Urothelium cell line (cell line): ENCODE measurements at regions not wholly inside any gene's neighbourhood (a gene's known extent, or its start where the extent isn't known, plus 50 kb on each side); places are given as distances from the start of the nearest gene placed in this dataset.
"Not testable (repeated sequence)": the region's sequence is repeated elsewhere in the genome, so short reads cannot be mapped to it uniquely, and the experiment has no call there.

ENCODE experiments used
- DNase-seq: peaks from one replicate; pipeline ENCODE4 v3.0.0; 2011; ENCODE audit warnings: low spot score, mixed read lengths
- FAIRE-seq: peaks from 2 replicates; lab custom pipeline; 2011; peaks lifted over from hg19 to GRCh38; lab: Jason Lieb, UNC

DNA sequence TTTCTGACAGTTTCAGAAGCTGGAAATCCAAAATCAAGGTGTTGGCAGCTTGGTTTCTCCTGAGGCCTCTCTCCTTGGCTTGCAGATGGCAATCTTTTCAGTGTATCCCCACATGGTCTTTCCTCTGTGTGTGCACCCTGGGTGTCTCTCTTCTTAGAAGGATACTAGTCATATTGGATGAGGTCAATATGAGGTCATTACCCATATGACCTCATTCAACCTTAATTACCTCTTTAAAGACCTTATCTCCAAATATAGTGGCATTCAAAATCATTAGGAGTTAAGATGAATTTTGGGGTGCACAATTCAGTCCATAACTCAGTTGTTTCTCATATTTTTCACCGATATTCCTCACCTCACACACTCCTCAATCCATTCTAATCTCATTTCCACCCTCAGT is 92.4 kb upstream of the TGM3 start:
- DNase-seq (no peak), FAIRE-seq (no peak)

DNA sequence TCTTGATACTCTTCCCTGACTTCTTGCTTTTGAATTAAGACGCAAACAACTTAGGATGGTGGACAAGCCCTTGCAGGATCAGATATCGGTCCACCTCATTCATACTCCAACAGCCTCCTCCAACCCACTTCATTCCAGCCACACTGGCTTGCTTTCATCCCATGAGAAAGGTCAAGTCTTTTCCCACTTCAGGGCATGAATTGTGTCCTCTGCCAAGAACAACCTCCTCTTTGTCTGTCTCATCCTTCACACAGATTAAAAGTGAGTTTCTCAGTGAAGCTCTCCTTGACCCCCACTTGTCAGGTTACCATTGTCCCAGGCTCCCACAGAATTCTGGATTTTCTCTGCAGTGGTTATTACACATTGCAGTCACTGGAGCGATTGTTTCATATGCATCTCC is 91.8 kb upstream of the TGM3 start:
- no peak for FAIRE-seq
- DNase-seq: no peak

DNA sequence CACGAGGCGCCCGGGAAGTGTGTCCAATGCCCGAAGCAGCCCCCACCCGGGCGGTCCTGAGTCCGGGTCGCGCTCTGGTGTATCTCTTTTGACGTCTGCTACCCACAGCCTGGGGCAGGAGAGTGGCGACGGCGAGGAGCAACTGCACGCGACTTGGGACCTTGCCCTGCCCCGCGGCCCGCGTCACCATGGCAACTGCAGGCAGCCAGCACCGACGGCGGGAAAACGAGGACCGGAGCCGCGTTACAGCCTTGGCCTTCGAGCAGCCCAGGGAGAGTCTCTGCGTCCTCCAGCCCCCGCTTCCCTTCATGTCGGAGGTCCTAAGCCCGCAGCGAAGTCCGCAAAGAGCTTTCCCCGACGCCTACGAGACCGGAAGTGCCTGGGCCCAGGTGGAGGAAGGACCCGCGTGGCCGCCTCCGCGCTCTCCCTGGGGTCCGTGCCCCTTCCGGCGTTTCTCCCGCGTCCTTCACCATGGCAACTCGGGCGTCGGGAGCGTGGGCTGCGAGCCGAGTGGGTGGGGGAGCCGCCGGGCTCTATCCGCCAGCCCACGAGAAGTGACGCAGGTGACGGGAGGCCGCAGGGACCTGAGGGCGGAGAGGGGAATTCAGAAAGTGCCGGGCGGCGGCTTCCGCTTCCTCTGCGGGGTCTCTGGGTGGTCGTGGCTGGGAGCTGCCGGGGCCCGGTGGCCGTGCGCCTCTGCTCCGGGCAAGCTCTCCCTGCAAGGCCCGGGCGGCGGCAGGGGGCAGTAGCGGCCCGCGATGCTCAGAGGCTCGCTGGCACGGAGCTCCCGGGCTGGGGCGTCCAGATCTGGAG is 88.6 kb upstream of the TGM3 start:
- no peak for FAIRE-seq

DNA sequence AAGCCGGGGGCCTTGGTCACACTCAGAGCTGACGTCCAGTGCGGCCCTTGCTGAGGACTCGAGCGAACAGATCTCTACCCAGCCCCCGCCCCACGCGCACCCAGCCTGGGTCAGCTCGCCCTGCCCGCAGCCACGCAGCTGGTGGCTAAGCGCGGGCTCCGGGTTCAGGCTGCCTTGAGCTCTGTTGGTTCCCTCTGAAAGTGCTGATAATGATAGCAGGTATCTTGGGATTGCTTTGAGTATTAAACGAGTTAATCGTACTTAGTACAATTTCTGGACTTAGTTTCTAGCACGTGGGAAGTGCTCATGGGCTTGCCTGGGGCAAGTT is 88.1 kb upstream of the TGM3 start:
- DNase-seq (no peak), FAIRE-seq (no peak)

More for the DNA sequence above, 88.6 kb upstream of the TGM3 start:
- peak; percentile 87 for DNase-seq

DNA sequence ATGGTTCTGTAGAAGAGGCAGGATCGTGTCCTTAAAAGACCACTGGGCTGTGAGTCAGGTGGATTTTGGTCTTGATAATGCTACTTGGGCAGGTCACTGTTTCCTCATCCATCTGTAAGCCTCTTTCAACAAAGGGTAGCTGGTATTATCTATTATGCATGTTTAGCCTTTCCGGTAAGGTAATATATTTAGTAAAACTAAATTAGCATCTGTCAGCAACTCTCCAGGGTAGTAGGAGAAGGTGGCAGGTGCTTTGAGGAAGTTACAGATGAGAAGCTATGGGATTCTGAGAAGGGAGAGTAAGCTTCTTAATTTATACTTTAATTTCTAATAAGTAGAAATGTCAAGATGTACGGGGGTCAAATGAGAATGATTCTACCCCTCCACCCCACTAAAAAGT is 86.9 kb upstream of the TGM3 start:
- FAIRE-seq: no peak
- DNase-seq: no peak

DNA sequence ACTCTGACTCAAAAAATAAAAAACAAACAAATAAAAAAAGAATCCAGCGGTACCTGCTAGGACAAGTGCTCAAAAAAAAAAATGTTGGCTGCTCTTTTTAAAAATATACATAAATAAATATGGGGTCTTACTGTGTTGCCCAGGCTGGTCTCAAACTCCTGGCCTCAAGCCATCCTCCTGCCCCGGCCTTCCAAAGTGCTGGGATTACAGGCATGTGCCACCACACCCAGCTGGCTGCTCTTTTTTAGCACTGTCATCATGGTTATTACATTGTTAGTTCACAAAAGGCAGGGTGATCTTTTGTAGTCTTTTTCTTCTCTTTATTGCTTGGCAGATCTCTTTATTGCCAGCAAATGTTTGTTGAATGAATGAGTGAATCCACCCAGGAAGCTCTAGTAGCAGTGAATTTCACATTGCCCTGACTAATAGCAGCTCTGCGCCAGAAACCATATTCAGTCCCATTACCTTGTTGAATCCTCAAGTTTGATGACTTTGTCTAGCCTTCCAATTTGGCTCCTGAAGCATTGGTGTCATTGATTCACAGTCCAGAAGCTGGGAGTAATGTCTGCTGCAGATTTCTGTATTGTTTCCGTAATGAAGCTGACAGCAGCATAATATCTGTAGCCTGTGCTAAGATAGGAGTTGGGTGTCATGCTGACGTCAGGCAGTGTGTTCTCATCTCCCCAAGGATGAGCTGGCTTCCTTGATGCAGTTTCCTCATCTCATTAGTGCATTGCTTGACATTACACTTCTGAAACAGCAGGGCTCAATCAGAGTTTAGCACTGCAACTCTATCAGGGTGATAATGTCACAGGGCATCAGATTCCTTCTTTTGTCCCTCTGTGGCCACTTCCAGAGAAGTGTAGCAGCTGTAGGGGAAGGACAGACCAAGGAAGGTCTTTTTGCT is 84.9 kb upstream of the TGM3 start:
- FAIRE-seq (peak; percentile 30), DNase-seq (no peak)

DNA sequence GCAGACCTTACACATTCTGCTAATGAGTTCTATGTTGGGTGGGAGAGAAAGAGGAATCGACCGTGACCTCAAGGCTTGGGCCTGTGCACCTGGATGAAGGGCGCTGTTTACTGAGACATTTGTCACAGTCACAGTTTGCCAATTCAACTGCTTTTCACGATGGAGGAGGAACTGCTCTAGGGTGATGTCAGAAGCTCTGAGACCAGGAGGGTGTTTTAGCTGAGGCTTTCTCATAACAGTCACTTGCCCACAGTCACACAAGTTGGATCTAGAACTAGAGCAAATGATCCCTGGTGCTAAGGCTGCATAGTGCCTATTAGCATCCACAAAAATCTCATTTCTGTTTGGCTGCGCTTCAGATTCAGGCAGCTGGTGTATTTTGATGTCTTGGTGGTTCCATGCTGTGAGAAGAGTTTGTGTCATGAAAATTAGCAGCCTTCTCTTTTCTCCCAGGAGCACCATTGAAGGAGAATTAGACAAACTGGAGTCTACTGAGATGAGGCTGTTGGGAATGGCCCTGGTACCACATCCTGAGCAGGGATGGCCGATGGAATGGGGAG is 83.3 kb upstream of the TGM3 start:
- no peak for FAIRE-seq
- no peak for DNase-seq

DNA sequence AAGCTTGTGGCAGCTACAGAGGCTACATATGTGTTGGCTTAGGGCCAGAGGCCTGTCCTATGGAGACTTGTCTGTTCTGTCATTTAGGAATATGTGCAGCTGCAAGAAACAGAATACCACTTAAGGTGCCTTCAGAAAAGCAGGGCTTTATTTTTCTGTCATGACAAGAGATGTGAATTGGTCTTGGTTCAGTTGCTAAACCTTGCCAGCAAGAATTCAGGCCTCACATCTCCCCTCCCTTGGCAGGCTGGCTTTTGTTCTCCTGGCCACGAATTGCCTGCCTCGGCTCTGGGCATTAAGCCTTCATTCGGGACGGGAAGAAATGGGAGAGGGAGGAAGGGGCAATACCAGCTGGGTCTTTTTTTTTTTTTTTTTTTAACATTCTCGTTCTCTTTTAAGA is 82.4 kb upstream of the TGM3 start:
- FAIRE-seq: no peak

DNA sequence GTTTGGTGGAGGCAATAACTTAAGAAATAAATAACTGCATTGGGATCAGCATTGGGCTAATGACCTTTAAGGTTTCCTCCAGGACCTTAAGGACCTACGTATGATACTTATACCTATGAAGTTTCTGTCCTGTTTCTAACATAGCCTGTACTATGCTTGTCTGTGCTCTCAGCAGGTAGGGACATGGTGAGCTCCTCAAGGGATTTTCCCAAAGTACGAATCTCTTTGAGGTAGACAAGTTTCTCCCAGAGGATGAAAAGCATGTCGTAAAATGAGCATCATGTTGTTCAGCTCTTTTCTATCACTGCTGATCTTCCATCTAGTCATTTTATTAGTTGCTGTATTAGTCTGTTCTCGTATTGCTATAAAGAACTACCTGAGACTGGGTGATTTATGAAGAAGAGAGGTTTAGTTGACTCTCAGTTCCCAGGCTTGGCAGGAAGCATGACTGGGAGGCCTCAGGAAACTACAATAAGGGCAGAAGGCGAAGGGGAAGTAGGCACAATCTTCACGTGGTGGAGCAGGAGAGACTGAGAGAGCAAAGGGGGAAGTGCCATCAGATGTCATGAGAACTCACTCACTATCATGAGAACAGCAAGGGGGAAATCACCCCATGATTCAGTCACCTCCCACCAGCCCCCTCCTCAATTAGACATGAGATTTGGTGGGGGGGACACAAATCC is 77.8 kb upstream of the TGM3 start:
- DNase-seq (no peak), FAIRE-seq (no peak)

More for the DNA sequence above, 82.4 kb upstream of the TGM3 start:
- DNase-seq: no peak

DNA sequence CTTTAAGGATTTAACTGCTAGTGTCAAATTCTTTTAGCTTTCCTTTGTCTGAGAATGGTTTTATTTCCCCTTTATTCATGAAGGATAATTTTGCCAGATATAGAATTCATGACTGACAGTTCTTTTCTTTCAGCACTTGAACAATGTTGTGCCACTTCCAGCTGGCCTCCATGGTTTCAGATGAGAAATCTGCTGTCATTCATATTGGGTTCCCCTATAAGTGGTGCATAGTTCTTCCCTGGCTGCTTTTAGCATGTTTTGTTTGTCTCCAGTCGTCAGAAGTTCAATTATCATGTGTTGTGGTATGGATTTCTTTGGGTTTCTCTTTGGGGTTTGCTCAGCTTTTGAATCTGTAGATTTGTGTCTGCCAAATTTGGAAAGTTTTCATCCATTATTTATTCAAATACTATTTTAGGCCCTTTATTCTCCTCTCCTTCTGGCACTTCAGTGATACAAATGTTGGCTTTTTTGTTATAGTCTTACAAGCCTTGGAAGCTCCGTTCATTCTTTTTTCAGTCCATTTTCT is 76.3 kb upstream of the TGM3 start:
- FAIRE-seq: no peak
- no peak for DNase-seq

DNA sequence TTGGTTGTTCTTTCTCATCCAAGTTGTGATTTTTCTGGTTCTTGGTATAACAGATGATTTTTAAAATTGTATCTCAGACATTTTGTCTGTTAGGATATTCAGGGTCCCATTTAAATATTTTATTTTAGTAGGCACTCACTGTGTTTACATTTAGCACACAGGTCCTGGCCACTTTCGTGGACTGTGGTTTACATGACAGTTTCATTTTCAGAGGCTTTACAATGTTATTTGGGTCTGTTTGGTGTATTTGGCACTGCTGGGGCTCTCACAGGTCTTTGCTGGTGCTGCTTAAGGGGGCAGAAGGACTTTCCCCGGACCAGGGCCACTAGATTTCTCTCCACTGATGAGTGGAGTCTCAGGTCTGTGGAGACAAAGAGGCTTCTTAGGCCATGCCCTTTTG is 75.5 kb upstream of the TGM3 start:
- DNase-seq (no peak), FAIRE-seq (no peak)

DNA sequence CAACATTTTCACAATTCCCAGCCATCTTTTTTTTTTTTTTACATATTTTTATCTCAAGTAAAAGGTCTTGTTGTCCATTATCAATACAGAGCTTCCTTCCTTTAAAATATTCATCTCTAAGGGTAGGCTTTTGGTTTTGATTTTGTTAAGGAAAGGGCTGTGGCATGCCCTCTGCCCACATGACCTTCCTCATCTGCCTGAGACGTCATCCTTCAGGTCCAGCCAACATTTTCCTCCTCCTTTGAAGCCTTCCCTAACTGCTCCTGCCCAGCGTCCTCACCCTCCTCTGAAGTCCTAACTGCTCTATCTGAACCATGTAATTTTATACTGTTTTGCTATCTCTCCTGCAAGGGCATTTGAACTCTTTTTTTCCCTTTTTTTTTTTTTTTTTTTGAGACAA is 73.9 kb upstream of the TGM3 start:
- FAIRE-seq (no peak), DNase-seq (no peak)

DNA sequence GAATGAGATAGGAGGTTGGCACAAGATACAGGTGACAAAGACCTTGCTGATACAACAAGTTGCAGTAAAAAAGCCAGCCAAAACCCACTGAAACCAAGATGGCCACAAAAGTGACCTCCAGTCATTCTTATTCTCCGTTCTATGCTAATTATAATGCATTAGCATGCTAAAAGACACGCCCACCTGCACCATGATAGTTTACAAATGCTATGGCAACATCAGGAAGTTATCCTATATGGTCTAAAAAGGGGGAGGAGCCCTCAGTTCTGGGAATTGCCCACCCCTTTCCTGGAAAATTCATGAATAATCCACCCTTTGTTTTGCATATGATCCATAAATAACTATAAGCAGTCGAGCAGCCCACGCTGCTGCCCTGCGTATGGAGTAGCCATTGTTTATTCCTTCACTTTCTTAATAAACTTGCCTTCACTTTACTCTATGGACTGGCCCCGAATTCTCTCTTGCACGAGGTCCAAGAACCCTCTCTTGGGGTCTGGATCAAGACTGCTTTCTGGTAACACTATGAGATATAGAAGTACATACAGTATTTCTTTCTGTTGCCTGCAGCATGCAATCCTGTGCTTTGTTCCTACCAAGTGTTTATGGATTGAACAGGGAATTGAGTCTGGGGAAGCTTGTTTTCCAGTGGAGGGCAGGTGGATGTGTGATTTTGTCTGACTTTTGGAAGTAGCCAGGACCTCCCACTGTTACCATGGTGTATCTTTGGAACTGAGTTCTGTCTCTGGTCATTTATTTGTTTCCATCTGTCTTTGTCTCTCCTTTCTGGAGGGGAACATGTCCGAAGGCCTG is 72.0 kb upstream of the TGM3 start:
- no peak for DNase-seq
- FAIRE-seq: peak; percentile 9

DNA sequence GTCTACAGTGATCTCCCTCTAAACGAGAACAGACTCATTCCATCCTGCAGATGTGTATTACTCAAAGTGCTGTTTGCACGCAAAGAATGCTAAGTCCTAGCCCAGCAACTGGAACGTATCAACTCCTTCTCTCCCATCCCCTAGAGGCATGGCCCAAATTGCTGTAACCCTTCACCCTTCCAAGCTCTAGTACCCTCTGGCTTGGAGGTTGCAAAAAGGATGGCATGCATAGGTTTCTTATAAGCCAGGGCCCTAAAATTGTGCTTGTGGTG is 71.5 kb upstream of the TGM3 start:
- DNase-seq (no peak), FAIRE-seq (no peak)

DNA sequence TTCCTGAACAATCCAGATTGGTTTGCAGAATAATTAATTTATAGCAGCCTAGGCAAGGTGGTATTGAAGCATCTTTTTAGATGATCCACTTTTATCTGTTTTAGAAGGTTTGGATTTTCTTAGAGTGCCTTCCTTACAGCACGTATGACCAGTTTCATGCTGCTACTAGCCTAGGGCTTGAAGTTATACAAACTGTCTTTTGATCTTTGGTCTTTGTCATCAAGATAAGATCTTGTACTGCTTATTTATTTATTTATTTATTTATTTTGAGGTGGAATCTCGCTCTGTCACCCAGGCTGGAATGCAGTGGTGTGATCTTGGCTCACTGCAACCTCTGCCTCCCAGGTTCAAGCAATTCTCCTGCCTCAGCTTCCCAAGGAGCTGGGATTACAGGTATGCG is 68.5 kb upstream of the TGM3 start:
- FAIRE-seq: not testable (repeated sequence)

DNA sequence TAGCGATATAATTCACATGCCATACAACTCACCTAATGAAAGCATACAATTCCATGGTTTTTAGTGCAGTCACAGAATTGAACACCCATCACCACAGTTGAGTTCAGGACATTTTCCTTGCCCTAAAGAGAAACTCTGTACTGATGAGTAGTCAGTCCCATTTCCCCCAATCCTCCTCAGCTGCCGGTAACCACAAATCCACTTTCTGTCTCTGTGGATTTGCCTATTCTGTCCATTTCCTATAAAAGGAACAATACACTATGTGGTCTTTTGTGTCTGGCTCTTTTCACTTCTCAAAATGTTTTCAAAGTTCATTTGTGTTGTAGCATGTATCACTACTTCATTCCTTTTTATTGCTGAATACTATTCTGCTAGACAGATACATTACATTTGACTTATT is 67.9 kb upstream of the TGM3 start:
- DNase-seq: no peak
- FAIRE-seq: no peak

More for the DNA sequence above, 68.5 kb upstream of the TGM3 start:
- not testable (repeated sequence) for DNase-seq

DNA sequence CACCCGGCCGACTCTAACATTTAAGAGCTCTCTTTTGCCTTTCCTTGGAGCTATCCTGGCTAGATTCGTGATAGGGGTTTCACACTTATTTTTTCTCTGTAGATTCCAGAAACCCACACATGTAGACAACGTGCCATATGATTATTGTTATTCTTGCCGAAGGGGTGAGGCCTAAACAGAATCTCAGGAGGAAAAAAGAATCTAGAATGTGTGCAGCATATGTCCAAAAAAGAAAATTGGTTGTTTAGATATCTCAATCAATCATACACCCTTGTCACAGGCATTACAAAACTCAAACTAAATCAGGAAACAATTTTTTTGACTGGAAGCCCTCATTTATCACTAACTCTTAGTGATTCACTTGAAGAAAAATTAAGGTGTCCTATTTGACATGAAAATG is 66.9 kb upstream of the TGM3 start:
- no peak for FAIRE-seq
- DNase-seq: no peak

DNA sequence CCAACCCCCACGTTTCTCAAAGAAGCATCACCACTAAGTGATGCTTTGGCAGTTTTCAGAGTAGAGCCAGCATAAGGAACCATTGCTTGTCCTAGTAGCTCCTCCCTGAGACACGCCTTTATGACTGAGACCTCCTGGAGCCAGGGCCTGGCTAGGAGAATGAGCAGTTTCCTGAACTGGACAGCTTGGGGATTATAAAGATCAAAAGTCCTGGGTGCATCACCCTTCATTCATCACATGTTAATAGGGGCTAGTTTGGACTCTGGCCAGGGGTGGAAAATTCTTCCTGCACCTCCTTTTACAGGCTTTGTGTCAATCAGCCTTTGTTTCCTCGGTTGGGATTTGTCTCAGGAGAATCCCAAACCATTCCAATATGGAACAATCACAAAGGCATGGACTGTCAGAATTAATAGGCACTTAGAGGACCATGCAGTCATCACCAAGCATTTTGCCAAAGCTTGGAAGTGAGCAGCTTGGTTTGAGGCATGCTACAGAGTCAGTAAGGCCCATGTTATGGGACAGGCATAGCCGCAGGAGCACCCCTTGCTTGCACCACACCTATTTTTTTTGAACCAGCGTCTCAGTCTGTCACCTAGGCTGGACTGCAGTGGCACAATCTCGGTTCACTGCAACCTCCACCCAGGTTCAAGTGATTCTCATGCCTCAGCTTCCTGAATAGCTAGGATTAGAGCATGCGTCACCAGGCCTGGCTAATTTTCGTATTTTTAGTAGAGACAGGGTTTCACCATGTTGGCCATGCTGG is 64.9 kb upstream of the TGM3 start:
- DNase-seq (no peak), FAIRE-seq (no peak)

DNA sequence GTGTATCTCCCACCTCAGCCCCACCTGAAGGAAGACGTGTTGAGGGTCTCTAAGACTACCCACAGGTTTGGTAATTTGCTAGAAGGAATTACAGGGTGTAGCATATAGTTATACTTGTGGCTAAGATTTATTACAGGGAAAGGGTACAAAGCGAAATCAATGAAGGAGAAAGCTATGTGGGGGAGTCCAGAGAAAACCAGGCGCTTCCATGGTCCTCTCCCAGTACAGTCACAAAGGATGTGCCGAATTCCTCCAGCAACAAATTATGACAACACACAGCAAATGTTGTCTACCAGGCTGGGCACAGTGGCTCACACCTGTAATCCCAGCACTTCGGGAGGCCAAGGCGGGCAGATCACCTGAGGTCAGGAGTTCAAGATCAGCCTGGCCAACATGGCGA is 64.1 kb upstream of the TGM3 start:
- FAIRE-seq: no peak
- no peak for DNase-seq
